HG03354 (cell line): ENCODE measurements at regions not wholly inside any gene's neighbourhood (a gene's known extent, or its start where the extent isn't known, plus 50 kb on each side); places are given as distances from the start of the nearest gene placed in this dataset.
"Not testable (repeated sequence)": the region's sequence is repeated elsewhere in the genome, so short reads cannot be mapped to it uniquely, and the experiment has no call there.

ENCODE experiments used
- ATAC-seq: cut with Tn5 transposase; IDR thresholded peaks from one replicate; pipeline ENCODE4 v1.9.1; 2021; ENCODE audit warnings: mild to moderate bottlenecking; ENCODE audit not compliant: unreplicated experiment, poor library complexity, severe bottlenecking

GRCh38 chr14:41302776-41303175 is 303.9 kb upstream of the LRFN5 start:
- no peak for ATAC-seq

- ATAC-seq: no peak
These were observed 306.8 kb upstream of the LRFN5 start for GRCh38 chr14:41299924-41300323.

- no peak for ATAC-seq
These were observed 308.4 kb upstream of the LRFN5 start for GRCh38 chr14:41298328-41298690.

- no peak for ATAC-seq
These were observed 308.9 kb upstream of the LRFN5 start for GRCh38 chr14:41297576-41298327.

- ATAC-seq: no peak
These were observed 310.9 kb upstream of the LRFN5 start for GRCh38 chr14:41295734-41296133.

- no peak for ATAC-seq
These were observed 317.7 kb upstream of the LRFN5 start for GRCh38 chr14:41289025-41289424.

GRCh38 chr14:41285186-41285748 is 321.4 kb upstream of the LRFN5 start:
- no peak for ATAC-seq

- no peak for ATAC-seq
These were observed 325.9 kb upstream of the LRFN5 start for GRCh38 chr14:41280745-41281144.

GRCh38 chr14:41277450-41277849 is 329.2 kb upstream of the LRFN5 start:
- no peak for ATAC-seq

- no peak for ATAC-seq
These were observed 349.2 kb upstream of the LRFN5 start for GRCh38 chr14:41257476-41257875.

GRCh38 chr14:41235466-41235865 is 371.2 kb upstream of the LRFN5 start:
- ATAC-seq: no peak

GRCh38 chr14:41230683-41231082 is 376.0 kb upstream of the LRFN5 start:
- ATAC-seq: no peak

- ATAC-seq: no peak
These were observed 376.9 kb upstream of the LRFN5 start for GRCh38 chr14:41229824-41230223.

GRCh38 chr14:41225433-41225832 is 381.2 kb upstream of the LRFN5 start:
- ATAC-seq: no peak

- no peak for ATAC-seq
These were observed 384.1 kb upstream of the LRFN5 start for GRCh38 chr14:41222581-41222980.

- not testable (repeated sequence) for ATAC-seq
These were observed 391.7 kb upstream of the LRFN5 start for GRCh38 chr14:41214978-41215377.

- no peak for ATAC-seq
These were observed 405.0 kb upstream of the LRFN5 start for GRCh38 chr14:41201696-41202095.

GRCh38 chr14:41187868-41188267 is 418.8 kb upstream of the LRFN5 start:
- no peak for ATAC-seq

- no peak for ATAC-seq
These were observed 435.6 kb upstream of the LRFN5 start for GRCh38 chr14:41171045-41171444.

- no peak for ATAC-seq
These were observed 439.6 kb upstream of the LRFN5 start for GRCh38 chr14:41167040-41167439.

- no peak for ATAC-seq
These were observed 452.4 kb upstream of the LRFN5 start for GRCh38 chr14:41154143-41154807.
